ENCODE measurements at regions not wholly inside any gene's neighbourhood (a gene's known extent, or its start where the extent isn't known, plus 50 kb on each side); places are given as distances from the start of the nearest gene placed in this dataset.
A peak's percentile ranks its signal among the peaks of the same experiment; 100 is the strongest.
"Not testable (repeated sequence)": the region's sequence is repeated elsewhere in the genome, so short reads cannot be mapped to it uniquely, and the experiment has no call there.

- H3K27ac ChIP-seq; H3K4me3 ChIP-seq; H3K27me3 ChIP-seq; intact Hi-C loops (cut with DNase I); DNase-seq; H3K4me1 ChIP-seq; H3K36me3 ChIP-seq: not testable (repeated sequence)
- 14% methylated on average over 1 of the region's 2 CpGs for WGBS (ENCODE audit: insufficient coverage, low coverage, low lambda C conversion rate, missing lambda C conversion rate)
- peaks cover 0 to 12% (median 3%) of the 10 kb centered on the region in 4 donors for H3K9me3 ChIP-seq
- ATAC-seq, result peak in 3 of 4 donors; percentile 14 to 33 (median 25)
These were observed 1275.4 kb upstream of the TPTE start for GRCh38 chr21:9246010-9246409.

GRCh38 chr21:9246481-9247289 lies 1274.7 kb upstream of the TPTE start:
- whole genome bisulfite sequencing (ENCODE audit: insufficient coverage, low coverage, low lambda C conversion rate, missing lambda C conversion rate), result 28% methylated on average over 3 of the region's 3 CpGs
- ATAC-seq (peak; percentile 51 to 71 (median 62)), DNase-seq (peak in 1 of 3 donors; percentile 38)
- intact Hi-C loops (cut with DNase I); H3K27me3 ChIP-seq; H3K27ac ChIP-seq; H3K4me1 ChIP-seq; H3K4me3 ChIP-seq; H3K36me3 ChIP-seq: not testable (repeated sequence)
- peaks cover 0 to 12% (median 3%) of the 10 kb centered on the region in 4 donors for H3K9me3 ChIP-seq

- H3K4me3 ChIP-seq; DNase-seq; intact Hi-C loops (cut with DNase I); H3K27ac ChIP-seq; H3K36me3 ChIP-seq; H3K27me3 ChIP-seq; H3K4me1 ChIP-seq: not testable (repeated sequence)
- H3K9me3 ChIP-seq, result peaks cover 0 to 12% (median 3%) of the 10 kb centered on the region in 4 donors
- peak; percentile 44 to 54 (median 50) for ATAC-seq
These were observed 1274.1 kb upstream of the TPTE start for GRCh38 chr21:9247290-9247613.

GRCh38 chr21:9247616-9248317 lies 1273.6 kb upstream of the TPTE start:
- intact Hi-C loops (cut with DNase I); DNase-seq; H3K4me1 ChIP-seq; H3K4me3 ChIP-seq; H3K27me3 ChIP-seq; H3K27ac ChIP-seq; H3K36me3 ChIP-seq: not testable (repeated sequence)
- H3K9me3 ChIP-seq, result peaks cover 0 to 12% (median 3%) of the 10 kb centered on the region in 4 donors
- peak; percentile 45 to 65 (median 54) for ATAC-seq
- WGBS (ENCODE audit: insufficient coverage, low coverage, low lambda C conversion rate, missing lambda C conversion rate), result 40% methylated on average over 3 of the region's 3 CpGs
